ENCODE measurements at regions not wholly inside any gene's neighbourhood (a gene's known extent, or its start where the extent isn't known, plus 50 kb on each side); places are given as distances from the start of the nearest gene placed in this dataset.

DNA sequence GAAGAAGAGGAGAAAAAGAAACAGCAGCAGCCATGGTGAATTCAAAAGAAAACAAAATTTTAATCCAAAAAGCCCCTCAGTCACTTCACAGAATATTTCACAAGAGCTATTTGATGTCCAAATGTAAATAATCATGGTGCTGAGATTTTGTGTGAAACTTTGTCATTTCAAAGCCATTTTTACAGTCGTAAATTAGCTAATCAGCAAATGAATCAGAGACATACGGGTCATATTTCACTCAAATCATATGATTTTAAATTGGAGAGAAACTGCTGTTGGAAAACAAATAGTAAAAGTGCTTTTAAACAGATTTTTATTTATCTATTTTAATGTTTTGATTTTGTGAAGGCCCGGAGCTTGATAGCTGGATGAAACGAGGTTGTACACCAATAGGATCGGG is 101.4 kb upstream of the SMIM23 start:
- no peak overlapping the region for H3K14ac ChIP-seq (ENCODE audit: insufficient read length)
- ChIA-PET POLR2A (ENCODE audit: partially characterized antibody) (no interaction called here), CTCF (ENCODE audit: partially characterized antibody) (interaction anchor here (0.7 to 1.4 kb wide), 2 partner anchors 21 to 30 kb away, joined by 3 read pairs; no protein-coding TSS in a partner anchor)
- TF ChIP-seq TEAD4 (IDR thresholded peaks at IDR 0.05; ENCODE audit: low read depth, low read length) = no peak
- TF ChIP-seq GABPA (IDR thresholded peaks at IDR 0.05; ENCODE audit: borderline replicate concordance, insufficient read depth, low read length) = no peak
- TF ChIP-seq USF2 (IDR thresholded peaks at IDR 0.05; ENCODE audit: low read length) = no peak
- TF ChIP-seq PHF8 (conservative IDR thresholded peaks at IDR 0.05; ENCODE audit: low read depth, low read length) = no peak
- TF ChIP-seq, protein P1, sequence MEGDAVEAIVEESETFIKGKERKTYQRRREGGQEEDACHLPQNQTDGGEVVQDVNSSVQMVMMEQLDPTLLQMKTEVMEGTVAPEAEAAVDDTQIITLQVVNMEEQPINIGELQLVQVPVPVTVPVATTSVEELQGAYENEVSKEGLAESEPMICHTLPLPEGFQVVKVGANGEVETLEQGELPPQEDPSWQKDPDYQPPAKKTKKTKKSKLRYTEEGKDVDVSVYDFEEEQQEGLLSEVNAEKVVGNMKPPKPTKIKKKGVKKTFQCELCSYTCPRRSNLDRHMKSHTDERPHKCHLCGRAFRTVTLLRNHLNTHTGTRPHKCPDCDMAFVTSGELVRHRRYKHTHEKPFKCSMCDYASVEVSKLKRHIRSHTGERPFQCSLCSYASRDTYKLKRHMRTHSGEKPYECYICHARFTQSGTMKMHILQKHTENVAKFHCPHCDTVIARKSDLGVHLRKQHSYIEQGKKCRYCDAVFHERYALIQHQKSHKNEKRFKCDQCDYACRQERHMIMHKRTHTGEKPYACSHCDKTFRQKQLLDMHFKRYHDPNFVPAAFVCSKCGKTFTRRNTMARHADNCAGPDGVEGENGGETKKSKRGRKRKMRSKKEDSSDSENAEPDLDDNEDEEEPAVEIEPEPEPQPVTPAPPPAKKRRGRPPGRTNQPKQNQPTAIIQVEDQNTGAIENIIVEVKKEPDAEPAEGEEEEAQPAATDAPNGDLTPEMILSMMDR (IDR thresholded peaks at IDR 0.05; ENCODE audit: control extremely low read depth in 1 of 3, insufficient read depth in 1 of 3, low read depth in 1 of 3, low read length in 3 of 3) = no peak
- TF ChIP-seq SP4 (IDR thresholded peaks at IDR 0.05; ENCODE audit: low read length) = no peak
- no peak for TF ChIP-seq SIX5 (IDR thresholded peaks at IDR 0.05; ENCODE audit: low read depth, low read length)
- no peak for TF ChIP-seq BRCA1 (IDR thresholded peaks at IDR 0.05; ENCODE audit: low read depth, low read length)
- no peak for TF ChIP-seq YY1 (IDR thresholded peaks at IDR 0.05; ENCODE audit: low read depth, low read length)
- TF ChIP-seq JUN (IDR thresholded peaks at IDR 0.05; ENCODE audit: low read depth, low read length) = no peak
- no peak for TF ChIP-seq RNF2 (IDR thresholded peaks at IDR 0.05; ENCODE audit: borderline replicate concordance, low read depth, low read length, missing control alignments, poor library complexity, severe bottlenecking)

More for the DNA sequence above, 101.4 kb upstream of the SMIM23 start:
- no peak overlapping the region for H4K91ac ChIP-seq (replicated peaks; ENCODE audit: insufficient read length, low read length)
- no peak overlapping the region for H2BK120ac ChIP-seq (replicated peaks; ENCODE audit: low read depth, low read length)
- no peak overlapping the region for H2AK5ac ChIP-seq (ENCODE audit: low read depth, low read length)
- peaks cover 0 to 4% (median 1%) of the 10 kb centered on the region in 4 experiments; a peak in 3 of 7 replicates for H3K27me3 ChIP-seq (replicated peaks in 1 of 4; ENCODE audit: control insufficient read depth in 3 of 4, extremely low read depth in 1 of 4, insufficient read depth in 3 of 4, low read length in 3 of 4)
- no peaks in the 10 kb centered on the region for H3K23me2 ChIP-seq (ENCODE audit: low read depth, low read length)
- H2BK15ac ChIP-seq (ENCODE audit: low read length) = no peak overlapping the region
- no peak overlapping the region for H2BK12ac ChIP-seq (ENCODE audit: low read depth, low read length)
- no peak overlapping the region for H3K4ac ChIP-seq (replicated peaks; ENCODE audit: insufficient read length, low read depth, low read length)
- WGBS, 2 experiments (ENCODE audit: extremely low coverage in 1 of 2, insufficient coverage in 1 of 2, insufficient read length in 1 of 2, insufficient replicate concordance in 2 of 2, low coverage in 1 of 2, low lambda C conversion rate in 2 of 2, missing lambda C conversion rate in 1 of 2) = 81% methylated on average over 5 of the region's 5 CpGs; no CpG with 5 or more reads in 1 of the 2 experiments
- FAIRE-seq (no peak), DNase-seq (ENCODE audit: low read depth in 1 of 2, low spot score in 2 of 2) (no peak)
- no peak overlapping the region for H3K18ac ChIP-seq (ENCODE audit: extremely low read depth, low read length)
- H3K9ac ChIP-seq (replicated peaks in 1 of 4; ENCODE audit: extremely low read depth in 1 of 4, low read depth in 3 of 4, low read length in 3 of 4) = no peak overlapping the region
- H2BK20ac ChIP-seq (ENCODE audit: low read length) = no peak overlapping the region
- no peak overlapping the region for H3K4me3 ChIP-seq (ENCODE audit: extremely low read depth in 1 of 4, insufficient read depth in 2 of 4, low read depth in 3 of 4, low read length in 4 of 4)
- H3K36me3 ChIP-seq (ENCODE audit: control insufficient read depth in 2 of 4, insufficient read depth in 4 of 4, low read length in 3 of 4) = no peaks in the 10 kb centered on the region
- H2BK5ac ChIP-seq (ENCODE audit: low read depth, low read length) = no peak overlapping the region
- no peak overlapping the region for H3K56ac ChIP-seq (replicated peaks; ENCODE audit: insufficient read length, low read depth, low read length)
- H2AFZ ChIP-seq (ENCODE audit: low read length) = no peak overlapping the region
- H3K4me2 ChIP-seq (ENCODE audit: insufficient read depth in 1 of 2, low read depth in 2 of 2, low read length in 2 of 2) = no peak overlapping the region
- no peak overlapping the region for H4K8ac ChIP-seq (ENCODE audit: extremely low read depth, insufficient read depth, low read length)
- no peaks in the 10 kb centered on the region for H3K79me1 ChIP-seq (ENCODE audit: low read depth, low read length)
- H3K9me3 ChIP-seq (ENCODE audit: insufficient read depth in 2 of 2, low read depth in 1 of 2, low read length in 1 of 2) = no peaks in the 10 kb centered on the region
- H4K20me1 ChIP-seq (replicated peaks in 1 of 2; ENCODE audit: control insufficient read depth in 1 of 2, insufficient read depth in 2 of 2, low read length in 2 of 2) = no peaks in the 10 kb centered on the region
- no peak overlapping the region for H3K27ac ChIP-seq (ENCODE audit: low read depth, low read length)
- no peak overlapping the region for H4K5ac ChIP-seq (ENCODE audit: insufficient read length, low read depth, low read length)
- no peaks in the 10 kb centered on the region; a peak in 1 of 7 replicates for H3K4me1 ChIP-seq (replicated peaks in 1 of 4; ENCODE audit: control insufficient read depth in 3 of 4, insufficient read depth in 4 of 4, low read length in 3 of 4)
- H3K23ac ChIP-seq (ENCODE audit: insufficient read length) = no peak overlapping the region
- H3K79me2 ChIP-seq (ENCODE audit: control insufficient read depth in 1 of 2, insufficient read depth in 2 of 2, low read length in 2 of 2) = no peaks in the 10 kb centered on the region

Measured in H1 (cell line).